Skin of body (tissue), 1 donor: ENCODE measurements at regions not wholly inside any gene's neighbourhood (a gene's known extent, or its start where the extent isn't known, plus 50 kb on each side); places are given as distances from the start of the nearest gene placed in this dataset.

ENCODE experiments used
- DNase-seq: peaks from one replicate; lab custom pipeline; 2025; lab: John Stamatoyannopoulos, UW

- DNase-seq: no peak
Observed at GRCh38 chr13:24043590-24044350, 116.8 kb upstream of the SPATA13 start.

GRCh38 chr13:24045597-24045996 lies 114.9 kb upstream of the SPATA13 start:
- DNase-seq: no peak

GRCh38 chr13:24050292-24050711 lies 110.2 kb upstream of the SPATA13 start:
- no peak for DNase-seq

GRCh38 chr13:24050796-24051715 lies 109.5 kb upstream of the SPATA13 start:
- no peak for DNase-seq

GRCh38 chr13:24052547-24053518 lies 107.7 kb upstream of the SPATA13 start:
- DNase-seq: no peak

GRCh38 chr13:24053519-24054251 lies 106.8 kb upstream of the SPATA13 start:
- peak; percentile 30 for DNase-seq

GRCh38 chr13:24056616-24057137 lies 103.8 kb upstream of the SPATA13 start:
- DNase-seq: no peak

GRCh38 chr13:24060993-24061392 lies 99.5 kb upstream of the SPATA13 start:
- no peak for DNase-seq

GRCh38 chr13:24063281-24063877 lies 97.1 kb upstream of the SPATA13 start:
- no peak for DNase-seq

- DNase-seq: no peak
Observed at GRCh38 chr13:24064371-24064770, 96.1 kb upstream of the SPATA13 start.

GRCh38 chr13:24065176-24065575 lies 95.3 kb upstream of the SPATA13 start:
- DNase-seq: no peak

- no peak for DNase-seq
Observed at GRCh38 chr13:24066405-24067295, 93.9 kb upstream of the SPATA13 start.

GRCh38 chr13:24068472-24068871 lies 92.0 kb upstream of the SPATA13 start:
- DNase-seq: no peak

- no peak for DNase-seq
Observed at GRCh38 chr13:24071016-24071415, 89.5 kb upstream of the SPATA13 start.

GRCh38 chr13:24071423-24072075 lies 89.0 kb upstream of the SPATA13 start:
- no peak for DNase-seq

- DNase-seq: no peak
Observed at GRCh38 chr13:24073657-24074056, 86.9 kb upstream of the SPATA13 start.

GRCh38 chr13:24074678-24075077 lies 85.8 kb upstream of the SPATA13 start:
- DNase-seq: no peak
